Naive thymus-derived CD4-positive, alpha-beta T cell (primary cell): ENCODE measurements at regions not wholly inside any gene's neighbourhood (a gene's known extent, or its start where the extent isn't known, plus 50 kb on each side); places are given as distances from the start of the nearest gene placed in this dataset.

Source experiments
- ATAC-seq: fragments of 150-1000 bp; cut with Tn5 transposase; 2 replicates; pipeline ENCODE4 v1.10.0; 2021; ENCODE audit warnings: mild to moderate bottlenecking, moderate library complexity
- CTCF ChIA-PET: fragments of 350-600 bp; sonication (Branson Sonifier 250); formaldehyde crosslinking; loops from one replicate; lab custom pipeline; 2021; ENCODE audit warnings: antibody characterized with exemption; lab: Charles Lee
- POLR2A ChIA-PET: fragments of 350-600 bp; sonication (Branson Sonifier 250); formaldehyde crosslinking; loops from one replicate; lab custom pipeline; 2021; ENCODE audit warnings: antibody characterized with exemption, inconsistent platforms; lab: Charles Lee
- DNase-seq, 9 donors: peaks; one replicate each; pipeline versions ENCODE4 v3.0.0 to v3.0.0-alpha.2; 2020 to 2022; ENCODE audit warnings: mixed read lengths in 1 of 9
- H3K27ac ChIP-seq: one replicate; pipeline ENCODE4 v1.7.0; 2013; ENCODE audit warnings: mild to moderate bottlenecking, low read depth, low read length, moderate library complexity
- H3K27me3 ChIP-seq, 2 donors: one replicate each; pipeline ENCODE4 v1.7.0; 2013; ENCODE audit warnings: low read length in 2 of 2, mild to moderate bottlenecking in 2 of 2, moderate library complexity in 2 of 2; ENCODE audit not compliant: control insufficient read depth in 2 of 2, insufficient read depth in 2 of 2
- H3K36me3 ChIP-seq, 3 experiments: 1 replicate in 2 of 3; 2 replicates in 1 of 3; pipeline ENCODE4 v1.7.0; 2013; ENCODE audit warnings: low read length in 3 of 3, mild to moderate bottlenecking in 3 of 3, moderate library complexity in 1 of 3; ENCODE audit not compliant: insufficient read depth in 3 of 3, control insufficient read depth in 2 of 3
- H3K4me1 ChIP-seq, 2 donors: one replicate each; pipeline ENCODE4 v1.7.0; 2013; ENCODE audit warnings: low read length in 2 of 2, mild to moderate bottlenecking in 2 of 2, moderate library complexity in 1 of 2; ENCODE audit not compliant: control insufficient read depth in 2 of 2, insufficient read depth in 2 of 2
- H3K4me3 ChIP-seq: 2 replicates; pipeline ENCODE4 v1.7.0; 2013; ENCODE audit warnings: mild to moderate bottlenecking, low read length
- H3K9me3 ChIP-seq, 3 experiments: 1 replicate in 2 of 3; 2 replicates in 1 of 3; pipeline ENCODE4 v1.7.0; 2013; ENCODE audit warnings: low read length in 3 of 3; ENCODE audit not compliant: control insufficient read depth in 2 of 3
- H3K27ac Mint-ChIP-seq, 9 donors: one replicate each; pipeline ENCODE4 v1.8.0; 2020 to 2022; ENCODE audit warnings: mixed read lengths in 9 of 9, mild to moderate bottlenecking in 8 of 9, moderate library complexity in 5 of 9, inconsistent platforms in 2 of 9
- H3K27me3 Mint-ChIP-seq, 5 donors: one replicate each; pipeline ENCODE4 v1.8.0; 2021 to 2022; ENCODE audit warnings: mixed read lengths in 5 of 5, mild to moderate bottlenecking in 1 of 5
- H3K36me3 Mint-ChIP-seq, 5 donors: one replicate each; pipeline ENCODE4 v1.8.0; 2020 to 2022; ENCODE audit warnings: mixed read lengths in 5 of 5, mild to moderate bottlenecking in 3 of 5, inconsistent platforms in 1 of 5
- H3K4me1 Mint-ChIP-seq, 7 donors: one replicate each; pipeline ENCODE4 v1.8.0; 2020 to 2022; ENCODE audit warnings: mixed read lengths in 7 of 7, mild to moderate bottlenecking in 3 of 7, inconsistent platforms in 1 of 7
- H3K4me3 Mint-ChIP-seq, 10 donors: one replicate each; pipeline ENCODE4 v1.8.0; 2020 to 2022; ENCODE audit warnings: mild to moderate bottlenecking in 10 of 10, mixed read lengths in 10 of 10, moderate library complexity in 6 of 10, inconsistent platforms in 2 of 10
- H3K9me3 Mint-ChIP-seq, 11 donors: one replicate each; pipeline ENCODE4 v1.8.0; 2020 to 2022; ENCODE audit warnings: mixed read lengths in 11 of 11, mild to moderate bottlenecking in 4 of 11, inconsistent platforms in 1 of 11, moderate library complexity in 1 of 11
- intact Hi-C, 2 donors: fragments of 100-400 bp; cut with micrococcal nuclease; formaldehyde crosslinking; loops; one replicate each; pipeline ENCODE4 v1.15.1; 2023

- H3K36me3 ChIP-seq = no peaks in the 10 kb centered on the region
- H3K4me1 ChIP-seq = no peaks in the 10 kb centered on the region
- Mint-ChIP-seq H3K4me1 (no peaks in the 10 kb centered on the region), H3K9me3 (peaks cover 0 to 28% (median 6%) of the 10 kb centered on the region in 11 donors), H3K4me3 (no peak overlapping the region), H3K27me3 (peaks cover 0 to 7% (median 3%) of the 10 kb centered on the region in 5 donors), H3K36me3 (peaks cover 0 to 6% (median 0%) of the 10 kb centered on the region in 5 donors), H3K27ac (no peak overlapping the region)
- no peaks in the 10 kb centered on the region for H3K27me3 ChIP-seq
- H3K4me3 ChIP-seq = no peak overlapping the region
- no peak overlapping the region for H3K27ac ChIP-seq
- DNase-seq = no peak
- intact Hi-C loops = no loop called here
- ChIA-PET CTCF (no interaction called here), POLR2A (no interaction called here)
- no peaks in the 10 kb centered on the region for H3K9me3 ChIP-seq
- ATAC-seq = no peak
Observed at GRCh38 chr3:180277041-180277440, 240.3 kb upstream of the PEX5L start.

GRCh38 chr3:180278583-180279188, 241.9 kb upstream of the PEX5L start:
- no peak overlapping the region for H3K4me3 ChIP-seq
- no peak for DNase-seq
- ATAC-seq = no peak
- H3K36me3 ChIP-seq = no peaks in the 10 kb centered on the region
- Mint-ChIP-seq H3K36me3 (peaks cover 0 to 6% (median 0%) of the 10 kb centered on the region in 5 donors), H3K4me3 (no peak overlapping the region), H3K9me3 (peaks cover 0 to 30% (median 2%) of the 10 kb centered on the region in 11 donors), H3K27ac (no peak overlapping the region), H3K27me3 (peaks cover 0 to 10% (median 3%) of the 10 kb centered on the region in 5 donors), H3K4me1 (no peaks in the 10 kb centered on the region)
- no peaks in the 10 kb centered on the region for H3K27me3 ChIP-seq
- no peak overlapping the region for H3K27ac ChIP-seq
- intact Hi-C loops = no loop called here
- H3K9me3 ChIP-seq = no peaks in the 10 kb centered on the region
- POLR2A ChIA-PET = no interaction called here
- no peaks in the 10 kb centered on the region for H3K4me1 ChIP-seq
- CTCF ChIA-PET = no interaction called here

GRCh38 chr3:180280555-180280954, 243.8 kb upstream of the PEX5L start:
- no peaks in the 10 kb centered on the region for H3K9me3 ChIP-seq
- Mint-ChIP-seq H3K36me3 (no peaks in the 10 kb centered on the region), H3K27me3 (peaks cover 0 to 10% (median 0%) of the 10 kb centered on the region in 5 donors), H3K27ac (no peak overlapping the region), H3K4me1 (no peaks in the 10 kb centered on the region), H3K9me3 (peaks cover 0 to 17% (median 2%) of the 10 kb centered on the region in 11 donors), H3K4me3 (no peak overlapping the region)
- H3K27ac ChIP-seq = no peak overlapping the region
- intact Hi-C loops = no loop called here
- H3K4me1 ChIP-seq = no peaks in the 10 kb centered on the region
- H3K36me3 ChIP-seq = no peaks in the 10 kb centered on the region
- H3K27me3 ChIP-seq = no peaks in the 10 kb centered on the region
- no peak overlapping the region for H3K4me3 ChIP-seq
- DNase-seq (no peak), ATAC-seq (no peak)
- POLR2A ChIA-PET = no interaction called here
- CTCF ChIA-PET = no interaction called here

- no peaks in the 10 kb centered on the region for H3K9me3 ChIP-seq
- CTCF ChIA-PET = no interaction called here
- no peaks in the 10 kb centered on the region for H3K4me1 ChIP-seq
- H3K4me3 Mint-ChIP-seq = no peak overlapping the region
- no peaks in the 10 kb centered on the region for H3K36me3 ChIP-seq
- no peak overlapping the region for H3K27ac ChIP-seq
- H3K27ac Mint-ChIP-seq = no peak overlapping the region
- ATAC-seq = no peak
- intact Hi-C loops = no loop called here
- no peak overlapping the region for H3K4me3 ChIP-seq
- POLR2A ChIA-PET = no interaction called here
- no peaks in the 10 kb centered on the region for H3K27me3 ChIP-seq
- no peaks in the 10 kb centered on the region for H3K4me1 Mint-ChIP-seq
- H3K36me3 Mint-ChIP-seq = no peaks in the 10 kb centered on the region
- DNase-seq = no peak
- H3K27me3 Mint-ChIP-seq = peaks cover 0 to 10% (median 0%) of the 10 kb centered on the region in 5 donors
- H3K9me3 Mint-ChIP-seq = peaks cover 0 to 11% (median 2%) of the 10 kb centered on the region in 11 donors
Observed at GRCh38 chr3:180282386-180282785, 245.6 kb upstream of the PEX5L start.

- ATAC-seq (no peak), DNase-seq (no peak)
- no peaks in the 10 kb centered on the region for H3K9me3 ChIP-seq
- intact Hi-C loops = no loop called here
- H3K4me3 ChIP-seq = no peak overlapping the region
- H3K4me3 Mint-ChIP-seq = no peak overlapping the region
- H3K36me3 Mint-ChIP-seq = no peaks in the 10 kb centered on the region
- H3K36me3 ChIP-seq = no peaks in the 10 kb centered on the region
- peaks cover 0 to 7% (median 2%) of the 10 kb centered on the region in 11 donors for H3K9me3 Mint-ChIP-seq
- H3K27me3 Mint-ChIP-seq = peaks cover 0 to 4% (median 0%) of the 10 kb centered on the region in 5 donors
- no peak overlapping the region for H3K27ac ChIP-seq
- CTCF ChIA-PET = no interaction called here
- H3K4me1 Mint-ChIP-seq = no peaks in the 10 kb centered on the region
- H3K4me1 ChIP-seq = no peaks in the 10 kb centered on the region
- no peak overlapping the region for H3K27ac Mint-ChIP-seq
- POLR2A ChIA-PET = no interaction called here
- H3K27me3 ChIP-seq = no peaks in the 10 kb centered on the region
Observed at GRCh38 chr3:180283251-180283650, 246.5 kb upstream of the PEX5L start.

- POLR2A ChIA-PET = no interaction called here
- CTCF ChIA-PET = no interaction called here
- Mint-ChIP-seq H3K4me3 (no peak overlapping the region), H3K36me3 (no peaks in the 10 kb centered on the region), H3K27ac (no peak overlapping the region), H3K27me3 (peaks cover 0 to 4% (median 0%) of the 10 kb centered on the region in 5 donors), H3K4me1 (no peaks in the 10 kb centered on the region), H3K9me3 (peaks cover 0 to 5% (median 2%) of the 10 kb centered on the region in 11 donors)
- Histone ChIP-seq H3K4me3 (no peak overlapping the region), H3K9me3 (no peaks in the 10 kb centered on the region), H3K27ac (no peak overlapping the region), H3K36me3 (no peaks in the 10 kb centered on the region), H3K27me3 (no peaks in the 10 kb centered on the region), H3K4me1 (no peaks in the 10 kb centered on the region)
- intact Hi-C loops = no loop called here
- DNase-seq (no peak), ATAC-seq (no peak)
Observed at GRCh38 chr3:180284331-180285110, 247.8 kb upstream of the PEX5L start.

- intact Hi-C loops = no loop called here
- DNase-seq (no peak), ATAC-seq (no peak)
- Mint-ChIP-seq H3K27ac (no peak overlapping the region), H3K4me1 (no peaks in the 10 kb centered on the region), H3K4me3 (no peak overlapping the region), H3K36me3 (no peaks in the 10 kb centered on the region), H3K9me3 (peaks cover 0 to 9% (median 2%) of the 10 kb centered on the region in 11 donors), H3K27me3 (peaks cover 0 to 4% (median 0%) of the 10 kb centered on the region in 5 donors)
- Histone ChIP-seq H3K4me3 (no peak overlapping the region), H3K27ac (no peak overlapping the region), H3K36me3 (no peaks in the 10 kb centered on the region), H3K4me1 (no peaks in the 10 kb centered on the region), H3K9me3 (no peaks in the 10 kb centered on the region), H3K27me3 (no peaks in the 10 kb centered on the region)
- POLR2A ChIA-PET = no interaction called here
- CTCF ChIA-PET = no interaction called here
Observed at GRCh38 chr3:180287703-180288102, 251.0 kb upstream of the PEX5L start.
